ENCODE measurements at regions not wholly inside any gene's neighbourhood (a gene's known extent, or its start where the extent isn't known, plus 50 kb on each side); places are given as distances from the start of the nearest gene placed in this dataset.

- DNase-seq (ENCODE audit: low read depth) = no peak
Observed at GRCh38 chr2:12083713-12084419, 337.4 kb downstream of the LPIN1 start.

DNA sequence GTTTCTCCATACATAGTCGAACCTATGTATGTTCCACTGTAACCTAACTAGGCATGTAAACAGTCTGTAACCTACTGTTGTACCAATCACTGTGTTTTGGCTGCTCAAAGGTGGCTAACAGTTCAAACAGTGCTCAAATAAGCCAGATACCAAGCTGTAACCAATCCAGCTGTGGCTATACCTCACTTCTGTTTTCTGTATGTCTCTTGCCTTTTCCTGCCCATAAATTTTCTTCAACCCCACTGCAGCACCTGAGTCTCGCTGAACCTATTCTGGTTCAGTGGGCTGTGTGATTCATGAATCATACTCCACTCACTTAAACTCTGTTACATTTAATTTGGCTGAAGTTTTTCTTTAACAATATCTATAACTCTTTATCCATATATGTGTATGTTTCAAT lies 340.7 kb downstream of the LPIN1 start:
- no peak for DNase-seq (ENCODE audit: low read depth)

DNA sequence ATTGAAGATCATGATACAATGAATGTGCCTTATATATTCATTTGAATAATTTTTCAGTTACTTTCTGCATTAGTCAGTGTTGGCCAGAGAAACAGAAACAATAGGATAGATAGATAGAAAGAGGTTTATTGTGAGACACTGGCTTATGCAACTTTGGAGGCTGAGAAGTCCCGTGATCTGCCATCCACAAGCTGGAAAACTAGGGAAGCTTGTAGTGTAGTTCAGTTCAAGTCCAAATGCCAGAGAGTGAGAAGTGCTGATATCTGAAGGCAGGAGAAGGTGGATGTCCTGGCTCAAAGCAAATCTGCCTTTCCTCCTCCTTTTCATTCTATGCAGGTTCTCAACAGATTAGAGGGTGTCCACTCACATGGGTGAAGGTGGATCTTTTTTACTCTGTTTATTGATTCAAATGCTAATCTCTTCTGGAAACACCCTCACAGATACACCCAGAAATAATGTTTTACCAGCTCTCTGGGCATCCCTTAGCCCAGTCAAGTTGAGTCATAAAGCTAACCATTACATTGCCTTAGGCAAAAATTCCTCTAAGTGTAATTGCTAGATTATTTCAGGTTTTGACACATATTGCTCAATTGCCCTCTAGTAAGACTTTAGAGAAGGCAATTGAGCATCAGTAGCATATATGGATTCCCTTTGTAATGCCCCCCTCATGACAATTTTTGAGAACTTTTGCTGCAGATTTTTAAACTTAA lies 341.4 kb downstream of the LPIN1 start:
- DNase-seq (ENCODE audit: low read depth) = peak; percentile 9

DNA sequence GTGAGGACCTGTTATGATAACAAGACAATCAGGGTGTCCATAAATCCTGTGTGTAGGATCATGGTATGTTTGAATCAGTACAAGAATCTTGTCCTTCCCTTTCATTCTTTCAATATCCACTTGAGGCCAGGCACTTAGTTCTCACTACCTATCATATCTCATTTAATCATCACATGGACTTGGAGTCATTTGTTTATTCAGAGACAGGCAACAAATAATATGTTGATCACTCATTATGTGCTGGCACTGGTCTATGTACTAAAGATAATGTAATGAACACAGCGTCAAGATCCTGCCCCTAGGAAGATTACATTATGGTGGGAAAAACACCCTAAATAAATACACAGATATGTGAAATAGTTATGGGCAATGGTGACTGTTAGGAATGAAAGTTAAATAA lies 342.6 kb downstream of the LPIN1 start:
- DNase-seq (ENCODE audit: low read depth) = no peak

- no peak for DNase-seq (ENCODE audit: low read depth)
Observed at GRCh38 chr2:12089496-12089895, 343.1 kb downstream of the LPIN1 start.

DNA sequence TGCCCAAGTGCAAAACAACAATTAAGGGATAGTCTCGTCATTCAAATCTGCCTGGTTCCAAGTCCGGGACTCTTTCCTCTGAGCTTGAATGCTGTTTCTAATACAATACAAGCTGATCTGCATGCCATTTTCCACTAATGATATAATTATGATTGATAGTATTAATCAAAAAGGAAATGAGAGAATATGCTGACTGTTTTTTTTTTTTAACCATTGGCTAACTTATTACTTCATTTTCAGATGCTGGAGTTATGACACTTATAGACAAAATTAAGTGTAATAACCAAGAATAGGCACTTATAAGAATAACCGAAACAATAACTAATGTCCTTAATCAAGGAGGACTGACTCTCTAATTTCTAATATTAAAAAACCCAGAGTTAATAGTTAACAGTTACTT lies 343.6 kb downstream of the LPIN1 start:
- DNase-seq (ENCODE audit: low read depth) = no peak

GRCh38 chr2:12090590-12090989 lies 344.2 kb downstream of the LPIN1 start:
- DNase-seq (ENCODE audit: low read depth) = no peak

GRCh38 chr2:12091201-12091806 lies 344.9 kb downstream of the LPIN1 start:
- peak; percentile 49 for DNase-seq (ENCODE audit: low read depth)

DNA sequence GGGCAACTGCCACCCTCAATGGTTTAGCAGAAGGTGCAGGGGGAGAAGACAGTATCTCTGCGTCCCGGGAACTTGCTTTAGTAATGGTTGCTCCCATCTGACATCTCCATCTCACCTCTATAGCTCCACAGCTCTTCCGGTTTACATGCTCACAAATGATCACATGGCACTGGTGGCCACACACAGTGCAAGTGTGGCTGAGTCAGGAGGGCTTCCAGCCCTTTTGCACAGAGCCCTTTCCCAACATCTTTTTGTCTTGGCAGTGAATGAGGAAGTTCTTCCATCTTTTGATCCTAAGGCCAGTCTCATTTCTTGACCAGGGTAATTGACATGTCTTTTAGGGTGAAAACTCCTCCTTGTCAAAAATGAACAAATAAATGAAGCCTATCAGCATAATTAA lies 347.7 kb downstream of the LPIN1 start:
- no peak for DNase-seq (ENCODE audit: low read depth)

- DNase-seq (ENCODE audit: low read depth) = no peak
Observed at GRCh38 chr2:12096051-12096787, 349.8 kb downstream of the LPIN1 start.

DNA sequence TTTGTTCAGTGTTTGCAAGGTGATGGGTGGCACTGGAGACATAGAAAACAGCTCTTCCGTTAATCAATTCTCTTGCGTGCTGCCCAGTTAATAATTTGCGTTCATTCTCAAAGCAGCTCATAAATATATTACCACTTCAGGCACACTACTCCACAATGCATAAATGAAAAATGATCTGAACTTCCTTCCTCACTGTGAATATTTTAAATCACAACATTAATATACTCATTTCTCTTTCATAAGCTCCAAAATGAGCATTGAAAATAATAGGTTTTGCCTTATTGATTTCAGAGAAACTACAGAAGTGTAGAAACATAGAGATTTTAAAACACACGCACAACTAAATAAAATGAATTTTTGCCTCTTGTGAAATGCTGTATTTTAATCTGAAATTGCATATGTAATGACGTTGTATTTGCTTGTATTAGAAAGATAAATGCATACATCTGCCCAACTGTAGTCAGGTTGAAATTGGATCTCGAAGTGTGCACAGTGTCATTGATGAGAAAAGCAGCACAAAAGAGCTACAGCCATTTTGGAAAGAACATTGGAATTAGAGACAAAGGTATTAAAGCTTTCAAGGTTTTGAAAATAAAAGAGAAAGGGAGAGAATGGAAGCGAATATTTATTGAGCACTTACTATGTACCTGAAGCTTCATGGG lies 350.5 kb downstream of the LPIN1 start:
- DNase-seq (ENCODE audit: low read depth) = no peak

GRCh38 chr2:12097859-12098258 lies 351.4 kb downstream of the LPIN1 start:
- no peak for DNase-seq (ENCODE audit: low read depth)

DNA sequence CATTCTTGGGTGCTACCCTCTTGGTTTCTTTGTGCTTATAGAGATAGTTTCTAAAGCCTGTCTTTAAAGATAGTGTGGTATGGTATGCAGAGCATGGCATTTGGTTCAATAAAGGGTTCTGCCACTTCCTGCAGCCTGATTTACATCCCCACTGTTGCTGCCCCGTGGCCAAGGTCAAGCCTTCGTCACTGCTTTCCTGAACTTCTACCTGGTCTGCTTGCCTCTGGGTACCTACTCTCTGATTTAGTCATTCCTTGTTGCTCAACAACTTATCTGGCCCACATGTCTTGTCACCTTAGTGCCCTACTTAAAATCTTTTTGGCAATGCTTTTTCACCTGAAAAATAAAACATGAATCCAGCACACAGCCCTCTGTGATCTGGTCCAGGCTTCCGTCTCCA lies 352.9 kb downstream of the LPIN1 start:
- DNase-seq (ENCODE audit: low read depth) = no peak

GRCh38 chr2:12102679-12103078 lies 356.2 kb downstream of the LPIN1 start:
- DNase-seq (ENCODE audit: low read depth) = no peak

DNA sequence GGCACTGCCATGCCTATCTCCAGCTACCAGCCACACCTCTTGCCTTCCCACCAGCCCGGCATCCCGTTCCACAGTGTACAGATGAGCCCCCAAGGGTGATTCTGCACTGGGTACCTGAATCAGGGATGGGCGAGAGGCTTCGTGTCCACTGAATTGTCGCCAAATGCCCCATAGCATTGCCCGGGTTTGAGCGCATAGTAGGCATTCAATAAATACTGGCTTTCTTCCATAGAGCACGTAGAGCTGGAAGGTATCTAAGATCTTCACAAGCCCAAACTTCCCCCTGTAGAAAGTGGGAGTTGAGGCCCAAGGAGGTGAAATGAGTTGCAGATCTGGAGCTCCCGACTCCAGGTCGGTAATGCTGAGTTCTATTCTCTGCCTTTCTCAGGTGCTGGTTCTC lies 358.7 kb downstream of the LPIN1 start:
- DNase-seq (ENCODE audit: low read depth) = no peak

DNA sequence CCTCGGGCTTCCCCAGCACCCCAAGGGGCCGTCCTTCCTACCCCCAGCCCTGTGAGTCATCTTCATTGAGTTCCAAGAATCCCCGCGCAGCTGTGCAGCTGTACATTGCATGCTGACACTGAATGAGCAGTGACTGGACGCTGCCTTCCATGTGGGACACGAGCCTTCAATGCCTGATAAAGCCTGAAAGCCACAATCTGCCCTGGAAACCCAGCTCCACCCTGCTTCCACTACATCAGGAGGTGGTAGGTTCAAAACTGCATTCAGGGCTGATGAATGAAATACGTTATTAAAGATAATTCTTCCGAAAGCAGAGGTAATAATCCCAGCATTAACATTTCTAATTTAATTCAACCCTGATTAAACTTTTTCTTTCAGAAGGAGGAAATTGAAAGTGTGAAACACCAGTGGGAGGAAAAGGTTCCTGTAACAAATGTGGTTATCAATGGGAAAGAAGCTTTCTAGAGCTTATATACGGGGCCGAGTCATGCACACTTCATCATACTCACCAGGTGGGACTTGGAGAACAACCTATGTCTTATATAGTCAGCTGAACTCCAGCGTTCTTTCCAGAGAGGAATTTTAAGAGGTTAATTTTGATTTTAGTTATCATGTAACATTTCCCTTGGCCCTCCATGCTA lies 360.1 kb downstream of the LPIN1 start:
- DNase-seq (ENCODE audit: low read depth) = peak; percentile 94

GRCh38 chr2:12107321-12107720 lies 360.9 kb downstream of the LPIN1 start:
- no peak for DNase-seq (ENCODE audit: low read depth)

DNA sequence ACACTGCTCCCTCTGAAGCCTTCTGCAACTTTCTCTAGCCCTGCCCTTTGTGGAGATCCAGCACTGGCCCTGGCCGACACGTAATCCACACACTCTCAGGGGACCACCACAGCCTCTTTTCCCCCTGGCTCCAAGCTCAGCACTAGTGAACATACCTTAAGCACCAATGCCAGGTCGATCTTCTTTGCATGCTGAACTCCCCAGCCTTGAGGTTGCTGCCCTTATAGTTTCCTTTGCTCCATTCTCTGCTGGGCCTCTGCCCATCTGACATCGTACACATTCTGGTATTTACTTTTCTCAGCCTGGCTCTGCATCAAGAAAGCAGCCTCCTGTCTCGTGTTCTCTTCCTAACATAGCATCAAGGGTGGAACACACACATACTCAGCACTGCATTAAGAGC lies 361.5 kb downstream of the LPIN1 start:
- no peak for DNase-seq (ENCODE audit: low read depth)

- DNase-seq (ENCODE audit: low read depth) = no peak
Observed at GRCh38 chr2:12109363-12110017, 363.1 kb downstream of the LPIN1 start.

DNA sequence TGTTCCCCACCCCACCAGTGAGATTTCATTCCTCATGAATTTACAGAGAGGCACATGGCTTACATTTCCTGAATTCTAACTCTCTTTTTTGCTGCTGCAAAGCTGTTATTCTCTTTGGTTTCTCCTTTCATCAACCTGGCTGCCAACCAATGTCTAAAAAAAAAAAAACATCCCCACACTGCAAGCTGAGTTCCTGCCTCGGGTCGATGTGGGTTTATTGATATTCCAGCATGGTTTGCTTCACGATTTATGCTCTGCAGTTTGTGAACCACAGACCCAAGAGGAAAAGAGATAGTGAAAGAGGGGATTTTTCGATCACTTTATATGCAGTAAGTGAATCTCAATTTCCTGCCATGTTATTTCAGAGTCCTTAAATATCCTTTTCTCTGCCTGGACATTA lies 363.6 kb downstream of the LPIN1 start:
- DNase-seq (ENCODE audit: low read depth) = no peak

DNA sequence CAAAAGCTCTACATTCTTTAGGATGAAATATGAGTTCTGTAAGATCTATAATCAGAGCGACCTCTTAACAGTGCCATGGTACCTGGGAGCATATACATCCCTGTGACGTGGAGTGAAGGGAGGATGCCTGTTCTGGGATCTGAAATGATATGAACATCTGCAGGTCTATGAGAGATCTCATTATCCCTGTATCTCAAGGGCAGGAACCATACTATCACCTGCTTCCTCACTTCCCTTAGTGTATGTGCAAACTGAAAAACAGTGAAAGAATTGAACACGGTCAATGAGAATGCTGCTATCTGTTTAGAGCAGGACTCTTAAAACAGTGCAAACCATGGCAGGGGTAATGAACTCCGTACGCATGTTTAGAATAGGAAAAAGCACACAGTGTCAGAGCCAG lies 364.0 kb downstream of the LPIN1 start:
- no peak for DNase-seq (ENCODE audit: low read depth)

Data from HS-5 (cell line).